ENCODE measurements at regions not wholly inside any gene's neighbourhood (a gene's known extent, or its start where the extent isn't known, plus 50 kb on each side); places are given as distances from the start of the nearest gene placed in this dataset.

GRCh38 chr6:1231941-1232340 is 80.0 kb upstream of the FOXQ1 start:
- H3K4me3 ChIP-seq (ENCODE audit: low read length): no peak overlapping the region
- DNase-seq (ENCODE audit: low read depth): peak; percentile 87
- no peak for TF ChIP-seq CTCF (IDR thresholded peaks at IDR 0.05; ENCODE audit: insufficient read depth, low read depth, low read length, missing control alignments)

GRCh38 chr6:1230689-1231605 is 81.0 kb upstream of the FOXQ1 start:
- peak; percentile 18 for DNase-seq (ENCODE audit: low read depth)
- no peak for TF ChIP-seq CTCF (IDR thresholded peaks at IDR 0.05; ENCODE audit: insufficient read depth, low read depth, low read length, missing control alignments)
- no peak overlapping the region for H3K4me3 ChIP-seq (ENCODE audit: low read length)

- no peak for TF ChIP-seq CTCF (IDR thresholded peaks at IDR 0.05; ENCODE audit: insufficient read depth, low read depth, low read length, missing control alignments)
- DNase-seq (ENCODE audit: low read depth): no peak
- H3K4me3 ChIP-seq (ENCODE audit: low read length): no peak overlapping the region
Measured at GRCh38 chr6:1230281-1230680, 81.6 kb upstream of the FOXQ1 start.

GRCh38 chr6:1229808-1230207 is 82.1 kb upstream of the FOXQ1 start:
- no peak for DNase-seq (ENCODE audit: low read depth)
- H3K4me3 ChIP-seq (ENCODE audit: low read length): no peak overlapping the region
- no peak for TF ChIP-seq CTCF (IDR thresholded peaks at IDR 0.05; ENCODE audit: insufficient read depth, low read depth, low read length, missing control alignments)

GRCh38 chr6:1229301-1229700 is 82.6 kb upstream of the FOXQ1 start:
- DNase-seq (ENCODE audit: low read depth): no peak
- TF ChIP-seq CTCF (IDR thresholded peaks at IDR 0.05; ENCODE audit: insufficient read depth, low read depth, low read length, missing control alignments): no peak

GRCh38 chr6:1228754-1229191 is 83.1 kb upstream of the FOXQ1 start:
- no peak for DNase-seq (ENCODE audit: low read depth)
- no peak overlapping the region for H3K4me3 ChIP-seq (ENCODE audit: low read length)
- no peak for TF ChIP-seq CTCF (IDR thresholded peaks at IDR 0.05; ENCODE audit: insufficient read depth, low read depth, low read length, missing control alignments)

More at GRCh38 chr6:1229301-1229700, 82.6 kb upstream of the FOXQ1 start:
- H3K4me3 ChIP-seq (ENCODE audit: low read length): no peak overlapping the region
